ENCODE measurements at regions not wholly inside any gene's neighbourhood (a gene's known extent, or its start where the extent isn't known, plus 50 kb on each side); places are given as distances from the start of the nearest gene placed in this dataset.

GRCh38 chr7:133152875-133153274 is 71.0 kb upstream of the CHCHD3 start:
- TF ChIP-seq, protein P1, sequence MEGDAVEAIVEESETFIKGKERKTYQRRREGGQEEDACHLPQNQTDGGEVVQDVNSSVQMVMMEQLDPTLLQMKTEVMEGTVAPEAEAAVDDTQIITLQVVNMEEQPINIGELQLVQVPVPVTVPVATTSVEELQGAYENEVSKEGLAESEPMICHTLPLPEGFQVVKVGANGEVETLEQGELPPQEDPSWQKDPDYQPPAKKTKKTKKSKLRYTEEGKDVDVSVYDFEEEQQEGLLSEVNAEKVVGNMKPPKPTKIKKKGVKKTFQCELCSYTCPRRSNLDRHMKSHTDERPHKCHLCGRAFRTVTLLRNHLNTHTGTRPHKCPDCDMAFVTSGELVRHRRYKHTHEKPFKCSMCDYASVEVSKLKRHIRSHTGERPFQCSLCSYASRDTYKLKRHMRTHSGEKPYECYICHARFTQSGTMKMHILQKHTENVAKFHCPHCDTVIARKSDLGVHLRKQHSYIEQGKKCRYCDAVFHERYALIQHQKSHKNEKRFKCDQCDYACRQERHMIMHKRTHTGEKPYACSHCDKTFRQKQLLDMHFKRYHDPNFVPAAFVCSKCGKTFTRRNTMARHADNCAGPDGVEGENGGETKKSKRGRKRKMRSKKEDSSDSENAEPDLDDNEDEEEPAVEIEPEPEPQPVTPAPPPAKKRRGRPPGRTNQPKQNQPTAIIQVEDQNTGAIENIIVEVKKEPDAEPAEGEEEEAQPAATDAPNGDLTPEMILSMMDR (conservative IDR thresholded peaks at IDR 0.05; ENCODE audit: low read depth, low read length), result no peak
- TF ChIP-seq EZH2 (IDR thresholded peaks at IDR 0.05; ENCODE audit: borderline replicate concordance, low read depth, low read length, poor library complexity, severe bottlenecking), result no peak

All from A673 (cell line).